T-helper 2 cell treated with Interferon-gamma antibody and Interleukin-4, amounts not matched to agents 5 μg/mL and 100 μg/mL, for 36 hours (primary cell): ENCODE measurements at regions not wholly inside any gene's neighbourhood (a gene's known extent, or its start where the extent isn't known, plus 50 kb on each side); places are given as distances from the start of the nearest gene placed in this dataset.

Experiments used
- DNase-seq: peaks from one replicate; pipeline ENCODE4 v3.0.0; 2021; ENCODE audit warnings: low spot score
- H3K27ac Mint-ChIP-seq: one replicate; pipeline ENCODE4 v1.8.0; 2021; ENCODE audit warnings: mild to moderate bottlenecking, mixed read lengths
- H3K27me3 Mint-ChIP-seq: one replicate; pipeline ENCODE4 v1.8.0; 2021; ENCODE audit warnings: low read depth, mixed read lengths
- H3K36me3 Mint-ChIP-seq: one replicate; pipeline ENCODE4 v1.8.0; 2021; ENCODE audit warnings: low read depth, mixed read lengths
- H3K4me1 Mint-ChIP-seq: one replicate; pipeline ENCODE4 v1.8.0; 2021; ENCODE audit warnings: low read depth, mixed read lengths
- H3K4me3 Mint-ChIP-seq: one replicate; pipeline ENCODE4 v1.8.0; 2022; ENCODE audit warnings: mild to moderate bottlenecking, moderate library complexity, mixed read lengths
- H3K9me3 Mint-ChIP-seq: one replicate; pipeline ENCODE4 v1.8.0; 2021; ENCODE audit warnings: mixed read lengths

- no peak for DNase-seq
- H3K27ac Mint-ChIP-seq = no peak overlapping the region
- no peaks in the 10 kb centered on the region for H3K36me3 Mint-ChIP-seq
- peaks cover 18% of the 10 kb centered on the region for H3K9me3 Mint-ChIP-seq
- H3K4me3 Mint-ChIP-seq = no peak overlapping the region
- no peaks in the 10 kb centered on the region for H3K4me1 Mint-ChIP-seq
- H3K27me3 Mint-ChIP-seq = no peaks in the 10 kb centered on the region
Observed at GRCh38 chr12:18979401-18980126, 150.0 kb upstream of the PLEKHA5 start.

- Mint-ChIP-seq H3K36me3 (no peaks in the 10 kb centered on the region), H3K9me3 (peaks cover 18% of the 10 kb centered on the region), H3K27me3 (no peaks in the 10 kb centered on the region), H3K4me3 (no peak overlapping the region), H3K4me1 (no peaks in the 10 kb centered on the region), H3K27ac (no peak overlapping the region)
- no peak for DNase-seq
Observed at GRCh38 chr12:18981732-18982131, 147.8 kb upstream of the PLEKHA5 start.

GRCh38 chr12:18982226-18982949 is 147.1 kb upstream of the PLEKHA5 start:
- no peak for DNase-seq
- H3K36me3 Mint-ChIP-seq = no peaks in the 10 kb centered on the region
- H3K27ac Mint-ChIP-seq = no peak overlapping the region
- peaks cover 13% of the 10 kb centered on the region for H3K9me3 Mint-ChIP-seq
- H3K4me3 Mint-ChIP-seq = no peak overlapping the region
- no peaks in the 10 kb centered on the region for H3K27me3 Mint-ChIP-seq
- no peaks in the 10 kb centered on the region for H3K4me1 Mint-ChIP-seq

GRCh38 chr12:18983854-18984253 is 145.7 kb upstream of the PLEKHA5 start:
- no peak overlapping the region for H3K27ac Mint-ChIP-seq
- no peak overlapping the region for H3K4me3 Mint-ChIP-seq
- H3K36me3 Mint-ChIP-seq = no peaks in the 10 kb centered on the region
- no peaks in the 10 kb centered on the region for H3K4me1 Mint-ChIP-seq
- DNase-seq = no peak
- H3K27me3 Mint-ChIP-seq = no peaks in the 10 kb centered on the region
- peaks cover 6% of the 10 kb centered on the region for H3K9me3 Mint-ChIP-seq

- Mint-ChIP-seq H3K4me1 (no peaks in the 10 kb centered on the region), H3K9me3 (peaks cover 11% of the 10 kb centered on the region), H3K27me3 (no peaks in the 10 kb centered on the region), H3K4me3 (no peak overlapping the region), H3K36me3 (no peaks in the 10 kb centered on the region), H3K27ac (no peak overlapping the region)
- no peak for DNase-seq
Observed at GRCh38 chr12:18990856-18991255, 138.7 kb upstream of the PLEKHA5 start.

GRCh38 chr12:18992336-18992735 is 137.2 kb upstream of the PLEKHA5 start:
- H3K27ac Mint-ChIP-seq = no peak overlapping the region
- H3K27me3 Mint-ChIP-seq = no peaks in the 10 kb centered on the region
- peaks cover 15% of the 10 kb centered on the region for H3K9me3 Mint-ChIP-seq
- H3K36me3 Mint-ChIP-seq = no peaks in the 10 kb centered on the region
- DNase-seq = no peak
- no peak overlapping the region for H3K4me3 Mint-ChIP-seq
- no peaks in the 10 kb centered on the region for H3K4me1 Mint-ChIP-seq

GRCh38 chr12:18998343-18999261 is 130.9 kb upstream of the PLEKHA5 start:
- DNase-seq = no peak
- H3K4me3 Mint-ChIP-seq = no peak overlapping the region
- H3K36me3 Mint-ChIP-seq = no peaks in the 10 kb centered on the region
- H3K27ac Mint-ChIP-seq = no peak overlapping the region
- no peaks in the 10 kb centered on the region for H3K4me1 Mint-ChIP-seq
- H3K9me3 Mint-ChIP-seq = peaks cover 18% of the 10 kb centered on the region
- no peaks in the 10 kb centered on the region for H3K27me3 Mint-ChIP-seq

GRCh38 chr12:19000836-19001235 is 128.7 kb upstream of the PLEKHA5 start:
- no peaks in the 10 kb centered on the region for H3K4me1 Mint-ChIP-seq
- H3K9me3 Mint-ChIP-seq = peaks cover 11% of the 10 kb centered on the region
- H3K27me3 Mint-ChIP-seq = no peaks in the 10 kb centered on the region
- H3K27ac Mint-ChIP-seq = no peak overlapping the region
- H3K4me3 Mint-ChIP-seq = no peak overlapping the region
- H3K36me3 Mint-ChIP-seq = no peaks in the 10 kb centered on the region
- DNase-seq = no peak

- no peak for DNase-seq
- H3K27me3 Mint-ChIP-seq = no peaks in the 10 kb centered on the region
- H3K9me3 Mint-ChIP-seq = peaks cover 8% of the 10 kb centered on the region
- H3K4me1 Mint-ChIP-seq = no peaks in the 10 kb centered on the region
- no peaks in the 10 kb centered on the region for H3K36me3 Mint-ChIP-seq
- H3K4me3 Mint-ChIP-seq = no peak overlapping the region
- H3K27ac Mint-ChIP-seq = no peak overlapping the region
Observed at GRCh38 chr12:19002216-19002615, 127.3 kb upstream of the PLEKHA5 start.

- H3K27me3 Mint-ChIP-seq = no peaks in the 10 kb centered on the region
- H3K4me1 Mint-ChIP-seq = no peaks in the 10 kb centered on the region
- no peak overlapping the region for H3K4me3 Mint-ChIP-seq
- H3K27ac Mint-ChIP-seq = no peak overlapping the region
- H3K9me3 Mint-ChIP-seq = peaks cover 6% of the 10 kb centered on the region
- no peaks in the 10 kb centered on the region for H3K36me3 Mint-ChIP-seq
- DNase-seq = no peak
Observed at GRCh38 chr12:19003141-19003540, 126.4 kb upstream of the PLEKHA5 start.

GRCh38 chr12:19003987-19004619 is 125.4 kb upstream of the PLEKHA5 start:
- no peaks in the 10 kb centered on the region for H3K27me3 Mint-ChIP-seq
- no peak overlapping the region for H3K27ac Mint-ChIP-seq
- DNase-seq = no peak
- no peak overlapping the region for H3K4me3 Mint-ChIP-seq
- no peaks in the 10 kb centered on the region for H3K36me3 Mint-ChIP-seq
- no peaks in the 10 kb centered on the region for H3K4me1 Mint-ChIP-seq
- peaks cover 6% of the 10 kb centered on the region for H3K9me3 Mint-ChIP-seq

- H3K9me3 Mint-ChIP-seq = no peaks in the 10 kb centered on the region
- no peak overlapping the region for H3K4me3 Mint-ChIP-seq
- DNase-seq = no peak
- no peaks in the 10 kb centered on the region for H3K4me1 Mint-ChIP-seq
- H3K27me3 Mint-ChIP-seq = no peaks in the 10 kb centered on the region
- no peaks in the 10 kb centered on the region for H3K36me3 Mint-ChIP-seq
- no peak overlapping the region for H3K27ac Mint-ChIP-seq
Observed at GRCh38 chr12:19005257-19005801, 124.2 kb upstream of the PLEKHA5 start.

- no peak for DNase-seq
- peaks cover 3% of the 10 kb centered on the region for H3K9me3 Mint-ChIP-seq
- no peaks in the 10 kb centered on the region for H3K4me1 Mint-ChIP-seq
- no peaks in the 10 kb centered on the region for H3K27me3 Mint-ChIP-seq
- no peaks in the 10 kb centered on the region for H3K36me3 Mint-ChIP-seq
- H3K4me3 Mint-ChIP-seq = no peak overlapping the region
- H3K27ac Mint-ChIP-seq = no peak overlapping the region
Observed at GRCh38 chr12:19006626-19007137, 122.9 kb upstream of the PLEKHA5 start.
